H1 (cell line): ENCODE measurements at regions not wholly inside any gene's neighbourhood (a gene's known extent, or its start where the extent isn't known, plus 50 kb on each side); places are given as distances from the start of the nearest gene placed in this dataset.

Experiments
- CTCF ChIA-PET: fragments of 300-600 bp; sonication (Branson Sonifier 250); formaldehyde crosslinking; loops from one replicate; lab custom pipeline; 2021; ENCODE audit not compliant: partially characterized antibody; lab: Charles Lee
- POLR2A ChIA-PET: fragments of 300-600 bp; sonication (Branson Sonifier 250); formaldehyde crosslinking; loops from one replicate; lab custom pipeline; 2021; ENCODE audit warnings: inconsistent platforms; ENCODE audit not compliant: partially characterized antibody; lab: Charles Lee
- DNase-seq, 2 experiments: peaks; one replicate each; pipeline versions ENCODE4 v3.0.0 to v3.0.0-alpha.2; 2010 to 2022; ENCODE audit warnings: low spot score in 2 of 2, low read depth in 1 of 2, mixed read lengths in 1 of 2
- FAIRE-seq: peaks from 2 replicates; lab custom pipeline; 2011; peaks lifted over from hg19 to GRCh38; lab: Jason Lieb, UNC
- H2AFZ ChIP-seq: 2 replicates; pipeline ENCODE4 v1.8.1; 2012; ENCODE audit warnings: low read length, inconsistent platforms
- H2AK5ac ChIP-seq: 2 replicates; pipeline ENCODE4 v1.6.1; 2013; ENCODE audit warnings: low read depth, low read length
- H2BK120ac ChIP-seq: replicated peaks from 2 replicates; pipeline ENCODE3; 2013; ENCODE audit warnings: low read depth, low read length, inconsistent platforms
- H2BK12ac ChIP-seq: 2 replicates; pipeline ENCODE4 v1.6.1; 2013; ENCODE audit warnings: low read depth, low read length
- H2BK15ac ChIP-seq: 2 replicates; pipeline ENCODE4 v1.6.1; 2013; ENCODE audit warnings: low read length
- H2BK20ac ChIP-seq: 2 replicates; pipeline ENCODE4 v1.6.1; 2013; ENCODE audit warnings: low read length
- H2BK5ac ChIP-seq: 2 replicates; pipeline ENCODE4 v1.6.1; 2013; ENCODE audit warnings: low read depth, low read length
- H3K14ac ChIP-seq: 2 replicates; pipeline ENCODE4 v1.6.1; 2013; ENCODE audit warnings: inconsistent platforms; ENCODE audit not compliant: insufficient read length
- H3K18ac ChIP-seq: 2 replicates; pipeline ENCODE4 v1.6.1; 2013; ENCODE audit warnings: low read length; ENCODE audit errors: extremely low read depth
- H3K23ac ChIP-seq: 2 replicates; pipeline ENCODE4 v1.6.1; 2013; ENCODE audit warnings: inconsistent platforms; ENCODE audit not compliant: insufficient read length
- H3K23me2 ChIP-seq: 2 replicates; pipeline ENCODE4 v1.6.1; 2013; ENCODE audit warnings: low read depth, low read length
- H3K27ac ChIP-seq: 2 replicates; pipeline ENCODE4 v1.6.1; 2011; ENCODE audit warnings: low read depth, low read length, inconsistent platforms
- H3K27me3 ChIP-seq, 4 experiments: replicated peaks in 1 of 4; 1 replicate in 1 of 4; 2 replicates in 3 of 4; pipeline versions ENCODE4 v1.6.1 to v1.8.1; 2011 to 2013; ENCODE audit warnings: low read length in 3 of 4, mild to moderate bottlenecking in 3 of 4, inconsistent platforms in 2 of 4, mixed read lengths in 2 of 4, moderate library complexity in 1 of 4; ENCODE audit not compliant: control insufficient read depth in 3 of 4, insufficient read depth in 3 of 4; ENCODE audit errors: extremely low read depth in 1 of 4
- H3K36me3 ChIP-seq, 4 experiments: 2 replicates each; pipeline versions ENCODE4 v1.6.1 to v1.8.1; 2011 to 2013; ENCODE audit warnings: mild to moderate bottlenecking in 4 of 4, low read length in 3 of 4, moderate library complexity in 2 of 4, control low read depth in 1 of 4, inconsistent platforms in 1 of 4; ENCODE audit not compliant: insufficient read depth in 4 of 4, control insufficient read depth in 2 of 4
- H3K4ac ChIP-seq: replicated peaks from 2 replicates; pipeline ENCODE3; 2013; ENCODE audit warnings: low read length, low read depth, mixed read lengths, inconsistent platforms; ENCODE audit not compliant: insufficient read length
- H3K4me1 ChIP-seq, 4 experiments: replicated peaks in 1 of 4; 1 replicate in 1 of 4; 2 replicates in 3 of 4; pipeline versions ENCODE4 v1.6.1 to v1.8.1; 2011 to 2013; ENCODE audit warnings: low read length in 3 of 4, inconsistent platforms in 2 of 4, mixed read lengths in 1 of 4; ENCODE audit not compliant: insufficient read depth in 4 of 4, control insufficient read depth in 3 of 4
- H3K4me2 ChIP-seq, 2 experiments: 2 replicates each; pipeline versions ENCODE4 v1.6.1 to v1.8.1; 2011 to 2013; ENCODE audit warnings: low read depth in 2 of 2, low read length in 2 of 2, control low read depth in 1 of 2, inconsistent platforms in 1 of 2, mild to moderate bottlenecking in 1 of 2; ENCODE audit not compliant: insufficient read depth in 1 of 2
- H3K4me3 ChIP-seq, 4 experiments: fragments of 200-600, 300-600 bp in 1 of 4; sonication (generic), shearing (Covaris generic), sonication (Bioruptor Twin) in 1 of 4; 2 replicates each; pipeline versions ENCODE4 v1.5.1 to v1.8.1; 2011 to 2016; ENCODE audit warnings: low read length in 4 of 4, low read depth in 3 of 4, control low read depth in 2 of 4, inconsistent platforms in 2 of 4, mild to moderate bottlenecking in 2 of 4, mixed read lengths in 1 of 4, moderate library complexity in 1 of 4; ENCODE audit not compliant: insufficient read depth in 2 of 4; ENCODE audit errors: extremely low read depth in 1 of 4
- H3K56ac ChIP-seq: replicated peaks from 2 replicates; pipeline ENCODE3; 2013; ENCODE audit warnings: low read depth, mild to moderate bottlenecking, mixed read lengths, low read length, inconsistent platforms; ENCODE audit not compliant: insufficient read length
- H3K79me1 ChIP-seq: 2 replicates; pipeline ENCODE4 v1.6.1; 2013; ENCODE audit warnings: low read depth, low read length, control low read depth
- H3K79me2 ChIP-seq, 2 experiments: 2 replicates each; pipeline versions ENCODE4 v1.6.1 to v1.8.1; 2012 to 2013; ENCODE audit warnings: low read length in 2 of 2, mild to moderate bottlenecking in 2 of 2, inconsistent platforms in 1 of 2; ENCODE audit not compliant: insufficient read depth in 2 of 2, control insufficient read depth in 1 of 2
- H3K9ac ChIP-seq, 4 experiments: replicated peaks in 1 of 4; 1 replicate in 1 of 4; 2 replicates in 3 of 4; pipeline versions ENCODE4 v1.6.1 to v1.8.1; 2011 to 2013; ENCODE audit warnings: low read depth in 3 of 4, low read length in 3 of 4, control low read depth in 2 of 4, mild to moderate bottlenecking in 2 of 4, moderate library complexity in 2 of 4, inconsistent platforms in 1 of 4; ENCODE audit errors: extremely low read depth in 1 of 4
- H3K9me3 ChIP-seq, 2 experiments: 2 replicates each; pipeline versions ENCODE4 v1.6.1 to v1.8.1; 2012 to 2013; ENCODE audit warnings: mild to moderate bottlenecking in 2 of 2, moderate library complexity in 2 of 2, control low read depth in 1 of 2, inconsistent platforms in 1 of 2, low read depth in 1 of 2, low read length in 1 of 2, mixed read lengths in 1 of 2; ENCODE audit not compliant: insufficient read depth in 2 of 2
- H4K20me1 ChIP-seq, 2 experiments: replicated peaks in 1 of 2; 2 replicates each; pipeline versions ENCODE3 to v1.8.1; 2011 to 2013; ENCODE audit warnings: inconsistent platforms in 2 of 2, low read length in 2 of 2, mild to moderate bottlenecking in 1 of 2; ENCODE audit not compliant: insufficient read depth in 2 of 2, control insufficient read depth in 1 of 2
- H4K5ac ChIP-seq: 2 replicates; pipeline ENCODE4 v1.6.1; 2013; ENCODE audit warnings: low read length, low read depth, mixed read lengths, inconsistent platforms; ENCODE audit not compliant: insufficient read length
- H4K8ac ChIP-seq: 2 replicates; pipeline ENCODE4 v1.8.0; 2013; ENCODE audit warnings: mild to moderate bottlenecking, moderate library complexity, low read length, inconsistent platforms; ENCODE audit not compliant: insufficient read depth; ENCODE audit errors: extremely low read depth
- H4K91ac ChIP-seq: replicated peaks from 2 replicates; pipeline ENCODE3; 2013; ENCODE audit warnings: low read length, mixed read lengths, inconsistent platforms; ENCODE audit not compliant: insufficient read length
- ASH2L ChIP-seq: fragments of 200-600, 300-600 bp; sonication (generic); IDR thresholded peaks from one replicate; pipeline ENCODE4 v1.7.1; 2017; ENCODE audit warnings: low read length
- BACH1 ChIP-seq: IDR thresholded peaks from 2 replicates; pipeline ENCODE4 v1.6.1; 2012; ENCODE audit warnings: low read length, improper control_type of control experiment
- FOSL1 ChIP-seq: IDR thresholded peaks from 2 replicates; pipeline ENCODE4 v1.6.1; 2011; ENCODE audit warnings: mild to moderate bottlenecking, low read depth, low read length, moderate library complexity; ENCODE audit not compliant: insufficient read depth
- GABPA ChIP-seq: IDR thresholded peaks from 2 replicates; pipeline ENCODE4 v1.6.1; 2011; ENCODE audit warnings: mild to moderate bottlenecking, low read length, moderate library complexity, borderline replicate concordance; ENCODE audit not compliant: insufficient read depth
- GTF2F1 ChIP-seq: IDR thresholded peaks from 2 replicates; pipeline ENCODE4 v1.6.1; 2012; ENCODE audit warnings: low read depth, low read length, improper control_type of control experiment, borderline replicate concordance
- HDAC2 ChIP-seq, 2 experiments: fragments of 300-600 bp in 1 of 2; sonication (generic) in 1 of 2; IDR thresholded peaks; 2 replicates each; pipeline ENCODE4 v1.6.1; 2011 to 2012; ENCODE audit warnings: low read depth in 2 of 2, low read length in 2 of 2, mild to moderate bottlenecking in 2 of 2, moderate library complexity in 2 of 2, borderline replicate concordance in 1 of 2, inconsistent platforms in 1 of 2
- SP4 ChIP-seq: IDR thresholded peaks from 2 replicates; pipeline ENCODE4 v1.6.1; 2012; ENCODE audit warnings: low read length, inconsistent platforms
- YY1 ChIP-seq: IDR thresholded peaks from 2 replicates; pipeline ENCODE4 v1.6.1; 2011; ENCODE audit warnings: low read depth, mild to moderate bottlenecking, low read length
- WGBS, 2 experiments: shearing (Covaris generic) in 1 of 2; methylation state at CpG; one replicate each; pipeline versions ENCODE4 v1.1.6 to v1.1.7; 2013 to 2015; ENCODE audit warnings: low lambda C conversion rate in 2 of 2, mixed read lengths in 2 of 2, inconsistent platforms in 1 of 2, low coverage in 1 of 2, missing lambda C conversion rate in 1 of 2; ENCODE audit not compliant: insufficient replicate concordance in 2 of 2, insufficient coverage in 1 of 2, insufficient read length in 1 of 2; ENCODE audit errors: extremely low coverage in 1 of 2, missing lambda C conversion rate in 1 of 2; 5-methylcytosine and 5-hydroxymethylcytosine counted together
- TF ChIP-seq, protein P1 (sequence below): IDR thresholded peaks from 2 replicates; pipeline ENCODE4 v1.6.1; 2011; ENCODE audit warnings: low read depth, mild to moderate bottlenecking, low read length; ENCODE audit not compliant: insufficient read depth
- TF ChIP-seq, protein P2 (sequence below): IDR thresholded peaks from 2 replicates; pipeline ENCODE4 v1.6.1; 2011; ENCODE audit warnings: low read length, improper control_type of control experiment

DNA sequence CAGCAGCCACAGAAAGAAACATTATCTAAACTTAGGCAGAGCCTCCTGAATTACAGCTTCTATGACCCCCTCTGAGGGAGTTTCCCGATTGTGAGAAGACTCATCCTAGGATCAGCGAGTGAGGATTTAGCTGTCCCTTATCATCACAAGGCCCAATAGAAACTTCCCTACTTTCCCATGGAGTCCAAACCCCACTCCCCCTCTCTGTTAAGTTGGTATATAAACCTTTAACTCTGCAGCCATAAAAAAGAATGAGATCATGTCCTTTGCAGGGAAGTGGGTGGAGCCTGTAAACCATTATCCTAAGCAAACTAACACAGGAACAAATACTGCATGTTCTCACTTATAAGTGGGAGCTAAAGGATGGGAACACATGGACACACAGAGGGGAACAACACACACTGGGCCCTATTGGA, 78.8 kb downstream of the MYL12B start:
- Histone ChIP-seq H3K9ac (no peak overlapping the region), H3K23ac (no peak overlapping the region), H2BK12ac (no peak overlapping the region), H3K14ac (no peak overlapping the region), H2AFZ (peak overlapping the region; percentile 45; the same call in 1 of the 2 replicates), H3K4ac (no peak overlapping the region), H3K4me2 (no peak overlapping the region), H3K79me1 (no peaks in the 10 kb centered on the region), H3K23me2 (no peaks in the 10 kb centered on the region; the same call in 1 of the 2 replicates), H3K4me1 (no peaks in the 10 kb centered on the region; a peak in 2 of 7 replicates), H3K36me3 (no peaks in the 10 kb centered on the region), H4K5ac (no peak overlapping the region), H3K9me3 (0 out of 4 replicates have a peak, but pooled peaks cover 0 to 5% of the 10 kb centered on the region in 2 experiments), H4K91ac (no peak overlapping the region), H3K79me2 (no peaks in the 10 kb centered on the region), H2BK20ac (no peak overlapping the region), H3K27ac (no peak overlapping the region), H3K4me3 (no peak overlapping the region), H3K56ac (no peak overlapping the region), H2BK15ac (no peak overlapping the region), H2AK5ac (no peak overlapping the region), H3K18ac (no peak overlapping the region), H3K27me3 (no peaks in the 10 kb centered on the region), H2BK5ac (no peak overlapping the region), H4K8ac (no peak overlapping the region), H2BK120ac (no peak overlapping the region), H4K20me1 (no peaks in the 10 kb centered on the region)
- DNase-seq (no peak), FAIRE-seq (peak; percentile 28)
- CTCF ChIA-PET, result no interaction called here
- POLR2A ChIA-PET, result no interaction called here
- TF ChIP-seq SP4 (no peak), YY1 (no peak), BACH1 (no peak), ASH2L (no peak), GABPA (no peak), HDAC2 (IDR thresholded peaks at IDR 0.05; ENCODE audit: borderline replicate concordance in 1 of 2, low read depth in 2 of 2, low read length in 2 of 2) (no peak), GTF2F1 (no peak), FOSL1 (no peak)
- TF ChIP-seq, protein P1, sequence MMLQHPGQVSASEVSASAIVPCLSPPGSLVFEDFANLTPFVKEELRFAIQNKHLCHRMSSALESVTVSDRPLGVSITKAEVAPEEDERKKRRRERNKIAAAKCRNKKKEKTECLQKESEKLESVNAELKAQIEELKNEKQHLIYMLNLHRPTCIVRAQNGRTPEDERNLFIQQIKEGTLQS, result no peak
- TF ChIP-seq, protein P2, sequence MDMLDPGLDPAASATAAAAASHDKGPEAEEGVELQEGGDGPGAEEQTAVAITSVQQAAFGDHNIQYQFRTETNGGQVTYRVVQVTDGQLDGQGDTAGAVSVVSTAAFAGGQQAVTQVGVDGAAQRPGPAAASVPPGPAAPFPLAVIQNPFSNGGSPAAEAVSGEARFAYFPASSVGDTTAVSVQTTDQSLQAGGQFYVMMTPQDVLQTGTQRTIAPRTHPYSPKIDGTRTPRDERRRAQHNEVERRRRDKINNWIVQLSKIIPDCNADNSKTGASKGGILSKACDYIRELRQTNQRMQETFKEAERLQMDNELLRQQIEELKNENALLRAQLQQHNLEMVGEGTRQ, result no peak
- 89% methylated on average over 2 of the region's 2 CpGs; no CpG with 5 or more reads in 1 of the 2 experiments for WGBS, 2 experiments
